Ectodermal cell (in vitro differentiated cells): ENCODE measurements at regions not wholly inside any gene's neighbourhood (a gene's known extent, or its start where the extent isn't known, plus 50 kb on each side); places are given as distances from the start of the nearest gene placed in this dataset.

Experiments used
- H3K27ac ChIP-seq: 2 replicates; pipeline ENCODE4 v1.7.0; 2013; ENCODE audit warnings: mild to moderate bottlenecking, low read depth, low read length; ENCODE audit not compliant: insufficient read depth, poor library complexity, severe bottlenecking
- H3K27me3 ChIP-seq: 2 replicates; pipeline ENCODE4 v1.7.0; 2013; ENCODE audit warnings: mild to moderate bottlenecking, low read length; ENCODE audit not compliant: insufficient read depth, control insufficient read depth, poor library complexity, severe bottlenecking
- H3K36me3 ChIP-seq: one replicate; pipeline ENCODE4 v1.7.0; 2013; ENCODE audit warnings: low read length; ENCODE audit not compliant: control insufficient read depth, insufficient read depth
- H3K4me1 ChIP-seq: one replicate; pipeline ENCODE4 v1.7.0; 2013; ENCODE audit warnings: low read length; ENCODE audit not compliant: control insufficient read depth, insufficient read depth
- H3K4me3 ChIP-seq: 2 replicates; pipeline ENCODE4 v1.7.0; 2013; ENCODE audit warnings: low read depth, low read length, control low read depth; ENCODE audit not compliant: insufficient read depth
- H3K9me3 ChIP-seq: 2 replicates; pipeline ENCODE4 v1.7.0; 2013; ENCODE audit warnings: mild to moderate bottlenecking, low read length, moderate library complexity; ENCODE audit not compliant: control insufficient read depth
- WGBS, 2 experiments: methylation state at CpG; one replicate each; pipeline ENCODE4 v1.1.7; 2013; ENCODE audit warnings: missing lambda C conversion rate in 2 of 2; 5-methylcytosine and 5-hydroxymethylcytosine counted together

DNA sequence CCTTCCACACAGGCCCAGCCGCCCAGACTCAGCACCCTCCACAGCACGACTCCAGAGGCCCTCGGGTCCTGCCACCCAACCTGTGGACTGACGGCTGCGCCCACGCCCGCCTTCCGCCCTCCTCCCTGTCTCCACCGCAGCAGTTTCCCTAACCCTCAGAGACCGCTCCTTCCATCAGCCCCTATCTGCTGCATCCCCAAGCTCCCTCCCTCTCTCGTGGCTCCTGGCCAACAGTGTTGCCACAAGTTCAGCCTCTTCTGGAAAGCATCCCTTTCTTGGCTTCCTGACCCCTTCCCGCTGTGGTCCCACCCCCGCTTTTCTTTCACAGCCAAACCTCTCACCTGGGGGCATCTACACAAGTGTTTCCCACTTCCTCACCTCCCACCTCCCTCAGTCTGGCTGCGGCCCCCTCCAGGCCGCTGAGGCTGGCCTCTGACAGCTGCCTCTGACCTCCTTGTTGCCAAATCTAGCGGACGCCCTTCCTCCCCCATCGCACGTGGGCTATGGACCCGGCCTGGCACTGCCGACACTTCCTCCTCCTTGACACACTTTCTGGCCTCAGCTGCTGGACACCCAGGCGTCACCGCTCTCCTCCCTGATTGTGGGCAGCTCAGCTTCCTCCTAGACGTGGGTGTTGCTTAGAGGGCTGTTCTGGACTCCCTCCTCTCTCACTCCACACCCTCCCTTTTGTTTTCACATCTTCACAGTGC is 168.8 kb upstream of the TLE3 start:
- Histone ChIP-seq H3K27ac (no peak overlapping the region), H3K9me3 (no peaks in the 10 kb centered on the region), H3K27me3 (no peaks in the 10 kb centered on the region), H3K4me3 (no peak overlapping the region), H3K36me3 (no peaks in the 10 kb centered on the region), H3K4me1 (peaks cover 51% of the 10 kb centered on the region)
- WGBS, 2 experiments = 68 to 71% methylated on average over 24 of the region's 24 CpGs

DNA sequence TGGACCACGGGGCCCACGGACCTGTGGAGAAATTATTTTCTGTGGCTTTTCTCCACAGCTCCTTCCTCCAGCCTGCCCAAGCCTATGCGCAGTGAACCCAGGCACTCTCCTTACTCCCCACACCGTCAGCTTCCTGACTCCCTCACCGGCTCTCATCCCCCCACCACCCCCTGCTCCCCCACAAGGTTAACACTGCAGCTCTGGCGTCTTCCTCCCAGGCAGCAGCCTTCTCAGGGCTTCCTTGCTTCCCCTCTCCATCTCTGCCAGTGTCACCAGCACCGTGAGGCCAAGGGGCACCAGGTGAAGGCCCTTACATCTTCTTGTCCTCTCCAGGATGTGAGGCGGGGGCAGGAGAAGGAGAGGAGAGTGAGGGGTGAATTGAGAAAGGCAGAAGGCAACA is 168.3 kb upstream of the TLE3 start:
- Histone ChIP-seq H3K4me3 (no peak overlapping the region), H3K4me1 (peaks cover 45% of the 10 kb centered on the region), H3K36me3 (no peaks in the 10 kb centered on the region), H3K27me3 (no peaks in the 10 kb centered on the region), H3K9me3 (no peaks in the 10 kb centered on the region), H3K27ac (no peak overlapping the region)
- WGBS, 2 experiments = 82 to 83% methylated on average over 8 of the region's 8 CpGs

DNA sequence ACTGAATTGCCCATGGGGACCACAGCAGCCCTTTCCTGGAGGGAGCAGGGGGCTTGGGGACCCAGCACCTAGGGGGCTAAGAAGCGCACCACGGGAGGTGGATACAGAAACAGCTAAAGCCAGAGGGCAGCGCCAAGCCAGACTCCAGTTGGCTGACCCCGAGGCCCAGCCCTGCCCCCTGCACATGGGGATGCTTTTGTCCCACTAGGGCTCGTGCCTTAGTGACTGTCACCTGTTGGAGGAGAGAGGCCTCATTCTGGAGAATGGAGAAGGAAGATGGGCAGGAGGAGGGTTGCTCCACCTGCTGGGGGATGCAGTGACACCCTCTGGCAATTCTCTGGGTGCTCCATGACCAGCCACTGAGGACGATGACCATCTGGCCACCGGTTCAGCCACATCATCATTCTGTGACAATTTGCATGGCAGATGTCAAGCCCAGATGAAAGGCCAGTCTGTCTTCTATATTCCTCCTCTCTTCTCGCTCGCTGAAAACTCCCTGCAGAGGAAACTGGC is 167.8 kb upstream of the TLE3 start:
- Histone ChIP-seq H3K4me1 (peaks cover 45% of the 10 kb centered on the region), H3K36me3 (no peaks in the 10 kb centered on the region), H3K27ac (no peak overlapping the region), H3K4me3 (no peak overlapping the region), H3K27me3 (no peaks in the 10 kb centered on the region), H3K9me3 (no peaks in the 10 kb centered on the region)
- WGBS, 2 experiments = 90 to 94% methylated on average over 9 of the region's 9 CpGs

DNA sequence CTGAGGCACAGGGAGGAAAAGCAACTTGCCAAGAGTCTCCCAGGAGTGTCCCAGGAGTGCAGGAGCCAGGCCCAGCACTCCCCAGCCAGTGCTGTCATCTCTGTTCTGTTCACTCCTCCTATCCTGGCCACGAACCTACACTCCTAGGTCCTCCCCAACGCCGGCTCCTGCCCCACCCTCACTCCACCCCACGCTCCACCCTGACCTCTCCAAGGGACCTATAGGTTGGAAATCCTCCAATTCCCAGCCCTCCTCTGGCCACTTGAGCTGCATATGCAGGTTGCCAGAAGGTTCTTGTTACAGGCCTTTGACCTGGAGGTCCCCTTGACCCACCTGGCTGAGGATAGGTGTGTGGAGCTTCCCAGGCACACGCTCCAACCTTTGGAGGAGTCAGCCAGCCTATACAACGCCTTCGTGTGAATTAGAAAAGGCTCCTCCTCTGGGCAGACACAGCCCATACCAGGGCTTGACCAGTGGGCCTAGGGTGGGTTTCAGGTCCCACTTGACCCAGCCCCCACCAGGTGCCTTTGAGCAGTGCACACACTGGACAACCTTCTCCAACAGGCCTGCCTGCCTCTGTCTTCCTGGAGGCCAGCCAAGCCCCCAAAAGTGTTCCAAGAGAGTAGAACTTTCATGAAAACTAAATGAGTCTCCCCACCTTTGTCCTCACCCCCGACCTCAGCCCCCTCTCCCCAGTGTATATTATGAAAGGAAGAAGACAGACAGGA is 167.2 kb upstream of the TLE3 start:
- H3K36me3 ChIP-seq = no peaks in the 10 kb centered on the region
- no peaks in the 10 kb centered on the region for H3K9me3 ChIP-seq
- no peaks in the 10 kb centered on the region for H3K27me3 ChIP-seq
- H3K4me3 ChIP-seq = no peak overlapping the region
- peaks cover 45% of the 10 kb centered on the region for H3K4me1 ChIP-seq
- H3K27ac ChIP-seq = no peak overlapping the region
- 89 to 92% methylated on average over 8 of the region's 8 CpGs for WGBS, 2 experiments

DNA sequence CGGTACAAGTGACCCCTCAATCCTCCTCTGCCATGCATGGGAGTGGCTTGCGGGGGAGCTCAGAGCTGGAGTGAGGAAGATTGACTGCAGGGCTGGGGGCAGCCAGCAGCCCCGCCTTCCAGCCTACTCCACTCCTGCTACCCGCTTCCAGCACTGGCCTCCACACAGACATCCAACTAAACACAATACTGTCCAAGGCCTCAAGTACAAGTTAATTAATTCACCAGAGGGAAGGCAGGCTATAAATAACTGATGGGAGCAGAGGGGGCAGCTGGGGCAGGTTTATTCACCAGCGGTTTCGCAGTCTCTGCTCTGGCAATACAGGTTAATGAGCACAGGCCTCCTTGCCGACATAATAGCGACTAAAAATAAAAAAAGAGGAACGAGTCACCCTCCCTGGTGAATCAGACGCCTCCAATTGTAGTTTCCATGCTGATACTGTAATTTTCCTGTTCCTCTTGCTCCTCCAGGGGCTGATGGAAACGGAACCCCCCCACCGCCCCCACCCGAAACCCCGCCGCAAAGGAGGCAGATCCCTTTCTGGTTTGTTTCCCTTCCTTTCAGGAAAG is 166.4 kb upstream of the TLE3 start:
- H3K27me3 ChIP-seq = no peaks in the 10 kb centered on the region
- peaks cover 45% of the 10 kb centered on the region for H3K4me1 ChIP-seq
- no peaks in the 10 kb centered on the region for H3K36me3 ChIP-seq
- no peaks in the 10 kb centered on the region for H3K9me3 ChIP-seq
- no peak overlapping the region for H3K27ac ChIP-seq
- 54 to 65% methylated on average over 12 to 15 of the region's 15 CpGs for WGBS, 2 experiments
- H3K4me3 ChIP-seq = no peak overlapping the region

DNA sequence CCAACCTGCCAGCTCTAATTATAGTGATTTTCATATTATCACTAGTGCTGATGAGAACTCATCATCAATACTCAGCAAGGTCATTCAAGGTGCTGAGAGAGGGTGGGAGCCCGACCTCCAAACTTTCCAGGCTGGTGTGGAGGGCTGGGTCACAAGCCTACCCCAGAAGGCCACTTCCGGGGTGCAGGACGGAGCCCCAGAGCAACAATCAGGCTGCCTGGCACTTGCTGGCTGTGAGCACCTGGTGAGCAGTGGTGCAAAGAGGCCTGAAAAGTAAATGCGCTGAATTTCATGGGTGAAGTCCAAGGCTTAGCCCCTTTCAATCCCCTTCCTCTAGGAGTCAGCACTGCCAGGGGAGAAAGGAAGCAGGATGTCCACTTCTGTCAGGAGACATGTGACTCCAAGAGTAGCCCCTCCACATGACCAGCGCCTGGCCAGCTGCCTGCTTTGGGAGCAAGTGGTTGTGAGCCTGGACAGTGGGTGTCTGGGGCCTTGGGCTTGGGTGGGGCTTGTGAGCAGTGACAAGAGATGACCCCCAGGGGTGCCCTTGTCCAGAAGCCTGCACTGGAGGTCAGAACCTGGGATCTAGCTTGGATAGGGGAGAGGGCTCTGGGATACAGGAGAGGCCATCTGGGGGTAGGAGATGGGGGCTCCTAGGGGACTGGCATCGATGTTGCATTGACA is 165.0 kb upstream of the TLE3 start:
- H3K27me3 ChIP-seq = no peaks in the 10 kb centered on the region
- H3K4me3 ChIP-seq = no peak overlapping the region
- no peak overlapping the region for H3K27ac ChIP-seq
- 95 to 96% methylated on average over 6 of the region's 6 CpGs for WGBS, 2 experiments
- peaks cover 40% of the 10 kb centered on the region for H3K4me1 ChIP-seq
- H3K9me3 ChIP-seq = no peaks in the 10 kb centered on the region
- no peaks in the 10 kb centered on the region for H3K36me3 ChIP-seq

DNA sequence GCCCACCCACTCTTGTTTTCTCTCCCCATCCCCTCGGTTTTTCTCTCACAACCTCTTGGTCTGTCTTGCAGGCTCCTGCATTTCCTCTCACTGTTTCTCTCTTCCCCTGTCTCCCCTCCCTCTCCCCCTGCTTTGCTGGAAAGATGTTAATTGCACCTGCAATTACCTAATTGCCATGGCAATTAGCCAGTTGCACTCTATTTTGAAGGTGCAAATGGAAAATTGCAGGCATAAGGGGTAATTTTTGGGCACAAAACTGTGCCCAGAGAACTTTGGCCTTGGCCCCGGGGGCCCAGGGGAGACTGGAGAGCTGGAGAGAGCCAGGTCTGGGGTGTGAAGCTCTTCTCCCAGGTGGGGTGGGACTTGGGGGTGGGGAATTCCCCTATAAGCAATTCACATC is 164.5 kb upstream of the TLE3 start:
- Histone ChIP-seq H3K9me3 (no peaks in the 10 kb centered on the region), H3K36me3 (no peaks in the 10 kb centered on the region), H3K4me1 (peaks cover 40% of the 10 kb centered on the region), H3K27ac (no peak overlapping the region), H3K27me3 (no peaks in the 10 kb centered on the region), H3K4me3 (no peak overlapping the region)
- WGBS, 2 experiments = 75 to 90% methylated on average over 2 of the region's 2 CpGs

DNA sequence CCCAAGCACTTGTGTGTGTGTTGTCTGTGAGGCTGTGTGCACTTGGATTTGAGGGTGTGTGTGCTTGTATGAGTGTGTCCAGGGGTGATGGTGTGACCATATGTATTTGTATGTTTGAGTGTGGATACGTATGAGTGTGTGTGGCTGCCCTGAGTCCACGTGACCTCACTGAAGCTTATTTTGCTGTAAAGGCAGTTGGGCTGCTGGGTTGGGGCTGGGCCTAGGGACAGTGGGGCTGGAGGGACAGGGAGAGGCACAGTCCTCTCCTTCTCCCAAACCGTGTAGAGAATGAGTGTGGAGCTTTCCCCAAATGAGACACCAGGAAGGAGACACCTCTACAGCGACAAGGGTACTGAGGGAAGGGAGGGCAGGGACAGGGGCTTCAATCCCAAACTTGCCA is 163.4 kb upstream of the TLE3 start:
- H3K9me3 ChIP-seq = no peaks in the 10 kb centered on the region

DNA sequence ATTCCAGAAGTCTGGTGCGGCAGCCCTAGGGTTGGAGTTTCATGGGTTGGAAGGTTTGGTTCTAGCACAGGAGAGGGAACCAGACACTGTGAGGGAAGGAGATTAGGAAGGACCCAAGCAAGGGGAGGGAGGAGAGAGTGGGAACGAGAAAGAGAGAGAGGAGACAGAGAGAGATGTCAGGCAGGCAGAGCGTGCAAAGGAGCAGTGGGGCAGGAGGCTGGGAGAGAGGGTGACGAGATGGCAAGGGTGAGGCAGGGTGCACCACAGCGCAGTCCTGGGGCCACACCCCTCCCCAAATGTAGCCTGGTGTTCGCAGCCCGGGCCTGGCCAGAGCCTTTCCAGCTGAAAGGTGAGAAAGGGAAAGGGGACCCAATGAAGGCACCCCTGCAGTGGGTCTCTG is 162.9 kb upstream of the TLE3 start:
- no peaks in the 10 kb centered on the region for H3K27me3 ChIP-seq
- 95 to 97% methylated on average over 7 of the region's 7 CpGs for WGBS, 2 experiments
- H3K4me1 ChIP-seq = peaks cover 27% of the 10 kb centered on the region
- no peaks in the 10 kb centered on the region for H3K9me3 ChIP-seq
- no peak overlapping the region for H3K27ac ChIP-seq
- no peaks in the 10 kb centered on the region for H3K36me3 ChIP-seq
- no peak overlapping the region for H3K4me3 ChIP-seq

More for the DNA sequence above, 163.4 kb upstream of the TLE3 start:
- H3K27ac ChIP-seq = no peak overlapping the region
- H3K27me3 ChIP-seq = no peaks in the 10 kb centered on the region
- peaks cover 29% of the 10 kb centered on the region for H3K4me1 ChIP-seq
- 92 to 94% methylated on average over 4 of the region's 4 CpGs for WGBS, 2 experiments
- no peak overlapping the region for H3K4me3 ChIP-seq
- no peaks in the 10 kb centered on the region for H3K36me3 ChIP-seq
